Memory B cell (primary cell): ENCODE measurements at regions not wholly inside any gene's neighbourhood (a gene's known extent, or its start where the extent isn't known, plus 50 kb on each side); places are given as distances from the start of the nearest gene placed in this dataset.

Source experiments
- ATAC-seq: fragments of 150-1000 bp; cut with Tn5 transposase; 2 replicates; pipeline ENCODE4 v1.10.0; 2021; ENCODE audit warnings: low read depth, mild to moderate bottlenecking, moderate library complexity
- DNase-seq, 2 donors: peaks; one replicate each; pipeline ENCODE4 v3.0.0; 2022; ENCODE audit warnings: low spot score in 2 of 2
- H3K27ac Mint-ChIP-seq: one replicate; pipeline ENCODE4 v1.8.0; 2022; ENCODE audit warnings: mild to moderate bottlenecking, moderate library complexity, mixed read lengths
- H3K27me3 Mint-ChIP-seq: one replicate; pipeline ENCODE4 v1.8.0; 2022; ENCODE audit warnings: mixed read lengths
- H3K36me3 Mint-ChIP-seq: one replicate; pipeline ENCODE4 v1.8.0; 2022; ENCODE audit warnings: mild to moderate bottlenecking, mixed read lengths
- H3K4me1 Mint-ChIP-seq: one replicate; pipeline ENCODE4 v1.8.0; 2022; ENCODE audit warnings: mixed read lengths
- H3K4me3 Mint-ChIP-seq: one replicate; pipeline ENCODE4 v1.8.0; 2022; ENCODE audit warnings: mild to moderate bottlenecking, moderate library complexity, mixed read lengths
- H3K9me3 Mint-ChIP-seq: one replicate; pipeline ENCODE4 v1.8.0; 2022; ENCODE audit warnings: mixed read lengths

DNA sequence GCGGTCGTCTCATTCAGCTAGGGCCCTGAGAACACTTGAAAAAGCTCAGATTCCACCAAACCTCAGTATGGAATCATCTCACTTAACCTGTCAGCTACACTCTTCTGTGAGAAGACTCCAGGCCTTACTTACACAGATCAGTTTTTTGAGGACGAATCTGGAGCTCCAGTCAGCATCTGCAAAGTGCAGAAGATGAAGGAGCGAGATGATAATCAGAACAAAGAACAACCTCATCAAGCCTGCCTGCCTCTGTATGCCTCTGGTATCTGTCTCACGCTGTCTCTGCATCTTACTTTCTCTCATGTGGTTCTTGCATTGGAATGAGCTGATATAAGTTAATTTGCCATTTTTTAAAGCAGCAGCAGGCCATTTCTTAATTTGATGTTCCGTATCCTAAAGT, 444.1 kb upstream of the LRATD1 start:
- H3K4me1 Mint-ChIP-seq = no peaks in the 10 kb centered on the region
- no peak overlapping the region for H3K27ac Mint-ChIP-seq
- no peaks in the 10 kb centered on the region for H3K36me3 Mint-ChIP-seq
- peaks cover 3% of the 10 kb centered on the region for H3K9me3 Mint-ChIP-seq
- no peak overlapping the region for H3K4me3 Mint-ChIP-seq
- ATAC-seq = no peak
- no peak for DNase-seq
- no peaks in the 10 kb centered on the region for H3K27me3 Mint-ChIP-seq

DNA sequence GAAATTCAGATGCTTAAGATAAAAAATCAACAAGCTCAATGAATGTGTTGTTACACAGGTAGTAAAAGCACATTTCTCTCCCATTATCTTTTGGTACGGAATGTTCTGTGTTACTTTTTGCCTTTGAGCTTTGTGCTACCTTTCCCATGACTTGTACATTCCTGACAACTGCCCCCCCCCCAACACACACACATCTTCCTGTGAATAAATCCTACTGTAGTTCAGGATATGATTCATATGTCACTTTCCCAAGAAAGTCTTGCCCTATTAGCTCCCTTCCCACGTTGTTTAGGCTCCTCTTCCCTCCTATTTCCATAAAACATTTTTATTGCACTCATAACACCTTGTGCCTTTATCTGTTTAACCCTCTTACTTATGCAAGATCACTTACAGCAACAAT, 442.6 kb upstream of the LRATD1 start:
- no peaks in the 10 kb centered on the region for H3K4me1 Mint-ChIP-seq
- H3K9me3 Mint-ChIP-seq = peaks cover 3% of the 10 kb centered on the region
- no peak for DNase-seq
- no peaks in the 10 kb centered on the region for H3K36me3 Mint-ChIP-seq
- no peak overlapping the region for H3K27ac Mint-ChIP-seq
- H3K27me3 Mint-ChIP-seq = no peaks in the 10 kb centered on the region
- no peak overlapping the region for H3K4me3 Mint-ChIP-seq
- ATAC-seq = no peak

- Mint-ChIP-seq H3K27me3 (no peaks in the 10 kb centered on the region), H3K4me1 (no peaks in the 10 kb centered on the region), H3K27ac (no peak overlapping the region), H3K36me3 (no peaks in the 10 kb centered on the region), H3K9me3 (peaks cover 1% of the 10 kb centered on the region), H3K4me3 (no peak overlapping the region)
- no peak for ATAC-seq
- no peak for DNase-seq
Observed at GRCh38 chr2:14194233-14194632, 438.3 kb upstream of the LRATD1 start.

DNA sequence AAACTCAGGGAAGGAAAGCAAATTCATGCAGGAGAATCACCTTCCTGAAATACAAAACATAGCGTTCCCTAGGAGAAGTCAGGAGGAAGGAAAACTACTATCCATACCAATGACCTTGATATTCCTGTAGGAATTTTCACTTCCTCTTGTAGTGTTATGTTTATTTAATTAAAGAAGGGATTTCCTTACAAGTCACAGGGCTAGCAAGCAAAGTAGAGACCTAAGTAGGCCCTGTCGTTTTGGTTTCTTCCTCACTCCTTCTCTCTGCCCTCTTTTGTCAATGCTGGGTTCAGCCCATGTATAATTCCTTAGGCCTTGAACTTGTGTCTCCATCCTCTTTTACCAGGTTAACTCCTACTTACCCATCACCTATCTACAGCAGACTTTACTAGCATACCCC, 435.2 kb upstream of the LRATD1 start:
- Mint-ChIP-seq H3K27me3 (no peaks in the 10 kb centered on the region), H3K4me3 (no peak overlapping the region), H3K36me3 (no peaks in the 10 kb centered on the region), H3K4me1 (no peaks in the 10 kb centered on the region), H3K27ac (no peak overlapping the region), H3K9me3 (no peaks in the 10 kb centered on the region)
- no peak for DNase-seq
- ATAC-seq = no peak

GRCh38 chr2:14199040-14199439, 433.5 kb upstream of the LRATD1 start:
- no peaks in the 10 kb centered on the region for H3K4me1 Mint-ChIP-seq
- ATAC-seq = no peak
- H3K4me3 Mint-ChIP-seq = no peak overlapping the region
- no peaks in the 10 kb centered on the region for H3K27me3 Mint-ChIP-seq
- H3K27ac Mint-ChIP-seq = no peak overlapping the region
- DNase-seq = no peak
- peaks cover 1% of the 10 kb centered on the region for H3K9me3 Mint-ChIP-seq
- no peaks in the 10 kb centered on the region for H3K36me3 Mint-ChIP-seq

DNA sequence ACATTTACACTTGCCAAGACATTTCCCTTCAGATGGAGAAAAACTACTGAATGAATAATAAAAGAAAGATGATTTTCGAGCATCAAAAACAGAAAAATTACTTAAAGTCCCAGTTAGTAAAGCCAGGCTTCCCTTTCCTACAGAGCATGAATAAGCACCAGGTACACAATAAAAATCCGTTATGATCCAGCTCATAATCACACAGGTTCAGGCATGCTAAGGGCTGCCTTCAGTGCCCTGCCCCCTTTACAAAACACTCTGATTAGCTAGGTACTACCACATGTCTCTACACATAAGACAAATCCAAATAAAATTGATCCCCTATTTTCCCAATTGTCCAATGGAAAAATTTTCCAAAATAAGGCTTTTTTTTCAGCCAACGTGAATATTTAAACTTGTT, 413.2 kb upstream of the LRATD1 start:
- no peak for DNase-seq
- Mint-ChIP-seq H3K4me1 (no peaks in the 10 kb centered on the region), H3K4me3 (no peak overlapping the region), H3K36me3 (no peaks in the 10 kb centered on the region), H3K9me3 (peaks cover 4% of the 10 kb centered on the region), H3K27ac (no peak overlapping the region), H3K27me3 (no peaks in the 10 kb centered on the region)
- no peak for ATAC-seq

- H3K27me3 Mint-ChIP-seq = no peaks in the 10 kb centered on the region
- H3K4me3 Mint-ChIP-seq = no peak overlapping the region
- DNase-seq (no peak), ATAC-seq (no peak)
- H3K4me1 Mint-ChIP-seq = no peaks in the 10 kb centered on the region
- H3K27ac Mint-ChIP-seq = no peak overlapping the region
- H3K36me3 Mint-ChIP-seq = no peaks in the 10 kb centered on the region
- peaks cover 4% of the 10 kb centered on the region for H3K9me3 Mint-ChIP-seq
Observed at GRCh38 chr2:14220101-14220500, 412.4 kb upstream of the LRATD1 start.

DNA sequence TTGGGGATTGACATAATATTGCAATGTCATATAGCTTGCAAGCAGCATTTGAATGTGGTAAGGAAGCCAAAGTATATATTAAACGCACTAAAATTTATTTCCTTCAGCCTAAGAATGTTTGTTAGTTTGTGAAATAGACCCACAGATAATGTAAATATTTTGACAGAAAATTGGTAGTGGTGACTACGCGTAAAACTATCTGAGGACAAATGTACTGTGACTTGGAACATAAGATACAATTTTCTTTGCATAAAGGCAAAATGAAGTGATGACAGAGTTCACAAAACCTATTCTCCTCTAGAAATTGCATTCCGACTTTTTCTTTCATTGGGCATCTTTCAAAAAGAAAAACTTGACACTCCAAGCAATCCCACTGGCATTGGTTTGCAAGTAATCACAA, 411.1 kb upstream of the LRATD1 start:
- Mint-ChIP-seq H3K4me3 (no peak overlapping the region), H3K9me3 (peaks cover 4% of the 10 kb centered on the region), H3K27ac (no peak overlapping the region), H3K27me3 (no peaks in the 10 kb centered on the region), H3K4me1 (no peaks in the 10 kb centered on the region), H3K36me3 (no peaks in the 10 kb centered on the region)
- DNase-seq = no peak
- no peak for ATAC-seq

GRCh38 chr2:14223576-14223975, 408.9 kb upstream of the LRATD1 start:
- DNase-seq (no peak), ATAC-seq (no peak)

DNA sequence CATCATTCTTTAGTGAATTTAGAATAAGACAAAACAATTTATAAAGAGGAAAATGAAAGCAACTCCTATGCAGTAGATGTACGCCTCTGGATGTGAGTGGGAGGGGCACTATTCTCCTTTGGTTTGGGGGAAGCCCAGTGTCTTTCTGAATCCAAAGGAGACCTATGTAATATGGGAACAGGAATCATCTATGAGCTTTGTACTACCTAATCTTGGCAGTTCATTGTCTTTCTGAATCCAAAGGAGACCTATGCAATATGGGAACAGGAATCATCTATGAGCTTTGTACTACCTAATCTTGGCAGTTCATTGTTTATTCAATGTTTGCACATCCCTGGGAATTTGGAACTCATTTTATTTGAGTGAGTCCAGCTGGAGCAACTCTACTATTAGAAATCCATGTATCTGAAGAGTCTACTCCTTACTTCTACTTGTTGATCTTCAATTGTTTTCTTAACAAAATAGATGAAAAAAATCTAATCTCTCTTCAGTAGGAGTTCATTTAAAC, 401.1 kb upstream of the LRATD1 start:
- no peaks in the 10 kb centered on the region for H3K27me3 Mint-ChIP-seq
- ATAC-seq (no peak), DNase-seq (no peak)
- H3K36me3 Mint-ChIP-seq = no peaks in the 10 kb centered on the region
- no peaks in the 10 kb centered on the region for H3K4me1 Mint-ChIP-seq
- H3K4me3 Mint-ChIP-seq = no peak overlapping the region
- no peaks in the 10 kb centered on the region for H3K9me3 Mint-ChIP-seq
- no peak overlapping the region for H3K27ac Mint-ChIP-seq

More at GRCh38 chr2:14223576-14223975, 408.9 kb upstream of the LRATD1 start:
- no peaks in the 10 kb centered on the region for H3K27me3 Mint-ChIP-seq
- no peaks in the 10 kb centered on the region for H3K36me3 Mint-ChIP-seq
- no peaks in the 10 kb centered on the region for H3K4me1 Mint-ChIP-seq
- H3K27ac Mint-ChIP-seq = no peak overlapping the region
- no peak overlapping the region for H3K4me3 Mint-ChIP-seq
- peaks cover 4% of the 10 kb centered on the region for H3K9me3 Mint-ChIP-seq

DNA sequence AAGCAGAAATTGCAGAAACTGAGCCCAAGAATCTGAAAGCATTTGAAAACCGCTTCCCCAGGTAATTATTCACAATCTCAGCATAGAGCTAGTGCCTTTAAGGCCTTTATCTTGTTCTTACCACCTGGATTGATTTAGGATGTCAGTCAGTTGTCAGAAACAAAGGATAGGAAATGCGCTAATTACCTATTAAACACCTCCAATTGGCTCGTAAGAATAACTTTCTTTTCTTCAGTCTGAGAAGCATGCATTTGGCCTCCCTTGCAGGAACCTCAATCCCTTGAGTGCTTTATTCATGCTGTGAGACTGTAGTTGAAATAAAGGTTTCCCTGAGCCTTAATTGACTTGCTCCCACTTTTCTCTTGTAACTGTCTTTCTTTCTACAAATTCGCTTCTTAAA, 400.3 kb upstream of the LRATD1 start:
- Mint-ChIP-seq H3K4me3 (no peak overlapping the region), H3K36me3 (no peaks in the 10 kb centered on the region), H3K27ac (no peak overlapping the region), H3K4me1 (no peaks in the 10 kb centered on the region), H3K27me3 (no peaks in the 10 kb centered on the region), H3K9me3 (no peaks in the 10 kb centered on the region)
- no peak for DNase-seq
- no peak for ATAC-seq

GRCh38 chr2:14234911-14235310, 397.6 kb upstream of the LRATD1 start:
- Mint-ChIP-seq H3K36me3 (no peaks in the 10 kb centered on the region), H3K4me1 (no peaks in the 10 kb centered on the region), H3K27ac (no peak overlapping the region), H3K4me3 (no peak overlapping the region), H3K9me3 (no peaks in the 10 kb centered on the region), H3K27me3 (no peaks in the 10 kb centered on the region)
- DNase-seq (no peak), ATAC-seq (no peak)

DNA sequence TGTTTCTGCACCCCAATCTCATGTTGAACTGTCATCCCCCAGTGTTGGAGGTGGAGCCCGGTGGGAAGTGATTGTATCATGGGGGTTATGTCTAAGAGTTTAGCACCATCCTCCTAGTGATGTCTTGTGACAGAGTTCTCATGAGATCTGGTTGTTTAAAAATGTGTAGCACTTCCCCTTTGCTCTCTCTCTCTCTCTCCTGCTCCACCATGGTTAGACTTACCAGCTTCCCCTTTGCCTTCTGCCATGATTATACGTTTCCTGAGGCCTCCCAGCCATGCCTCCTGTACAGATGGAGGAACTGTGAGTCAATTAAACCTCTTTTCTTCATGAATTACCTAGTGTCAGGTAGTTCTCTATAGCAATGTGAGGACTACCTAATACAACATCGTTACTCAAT, 396.9 kb upstream of the LRATD1 start:
- Mint-ChIP-seq H3K4me3 (no peak overlapping the region), H3K9me3 (no peaks in the 10 kb centered on the region), H3K27me3 (no peaks in the 10 kb centered on the region), H3K27ac (no peak overlapping the region), H3K36me3 (no peaks in the 10 kb centered on the region), H3K4me1 (no peaks in the 10 kb centered on the region)
- ATAC-seq = no peak
- DNase-seq = no peak

- Mint-ChIP-seq H3K36me3 (no peaks in the 10 kb centered on the region), H3K4me1 (no peaks in the 10 kb centered on the region), H3K9me3 (no peaks in the 10 kb centered on the region), H3K4me3 (no peak overlapping the region), H3K27ac (no peak overlapping the region), H3K27me3 (no peaks in the 10 kb centered on the region)
- ATAC-seq (no peak), DNase-seq (no peak)
Observed at GRCh38 chr2:14237902-14238301, 394.6 kb upstream of the LRATD1 start.

DNA sequence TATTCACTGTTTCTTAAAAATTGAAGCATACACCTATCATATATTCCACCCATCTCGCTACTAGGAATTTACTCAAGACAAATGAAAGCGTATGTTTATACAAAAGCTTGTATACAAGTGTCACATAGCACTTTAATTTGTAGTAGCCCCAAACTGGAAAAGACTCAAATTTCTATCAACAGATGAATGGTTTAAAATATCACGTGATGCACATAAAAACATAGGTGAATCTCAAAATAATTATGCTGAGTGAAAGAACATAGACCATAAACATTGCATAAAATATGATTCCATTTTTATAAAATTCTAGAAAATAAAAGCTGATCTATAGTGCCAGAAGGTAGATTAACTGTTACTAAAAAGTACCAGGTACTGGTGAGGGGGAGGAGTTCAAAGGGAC, 392.9 kb upstream of the LRATD1 start:
- no peak overlapping the region for H3K4me3 Mint-ChIP-seq
- no peaks in the 10 kb centered on the region for H3K27me3 Mint-ChIP-seq
- no peak for ATAC-seq
- H3K9me3 Mint-ChIP-seq = no peaks in the 10 kb centered on the region
- DNase-seq = no peak
- H3K27ac Mint-ChIP-seq = no peak overlapping the region
- H3K36me3 Mint-ChIP-seq = no peaks in the 10 kb centered on the region
- H3K4me1 Mint-ChIP-seq = no peaks in the 10 kb centered on the region

- no peaks in the 10 kb centered on the region for H3K27me3 Mint-ChIP-seq
Observed at GRCh38 chr2:14240868-14241267, 391.6 kb upstream of the LRATD1 start.

More at GRCh38 chr2:14240868-14241267, 391.6 kb upstream of the LRATD1 start:
- ATAC-seq (no peak), DNase-seq (no peak)
- Mint-ChIP-seq H3K9me3 (no peaks in the 10 kb centered on the region), H3K4me3 (no peak overlapping the region), H3K36me3 (no peaks in the 10 kb centered on the region), H3K4me1 (no peaks in the 10 kb centered on the region), H3K27ac (no peak overlapping the region)
